ENCODE measurements at regions not wholly inside any gene's neighbourhood (a gene's known extent, or its start where the extent isn't known, plus 50 kb on each side); places are given as distances from the start of the nearest gene placed in this dataset.
"Not testable (repeated sequence)": the region's sequence is repeated elsewhere in the genome, so short reads cannot be mapped to it uniquely, and the experiment has no call there.

DNA sequence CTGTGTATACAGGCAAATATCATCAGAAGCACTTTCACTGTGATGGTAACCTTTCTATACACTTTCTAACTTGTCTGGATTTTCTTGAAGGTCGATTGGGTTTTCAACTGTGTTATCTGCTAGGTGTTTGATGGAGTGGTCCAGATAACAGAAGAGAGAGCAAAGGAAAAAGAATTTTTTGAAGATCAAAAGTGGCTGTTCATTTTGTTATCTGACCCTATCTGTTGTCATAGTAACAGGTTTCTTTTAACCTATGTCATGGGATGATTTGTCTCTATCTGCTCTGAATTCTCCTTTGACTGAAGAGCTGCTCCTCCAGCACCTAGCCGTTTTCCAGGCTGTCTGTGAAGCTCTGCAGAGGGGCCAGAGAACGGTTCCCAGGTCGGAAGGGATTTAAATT lies 77.8 kb upstream of the IRX2 start:
- peaks cover 2% of the 10 kb centered on the region for H3K27me3 Mint-ChIP-seq (ENCODE audit: low read depth)
- H3K9me3 Mint-ChIP-seq = peaks cover 10% of the 10 kb centered on the region
- peaks cover 5% of the 10 kb centered on the region for H3K36me3 Mint-ChIP-seq (ENCODE audit: low read depth)
- no peak overlapping the region for H3K4me3 Mint-ChIP-seq
- DNase-seq (ENCODE audit: low read depth, low spot score) = no peak
- peaks cover 8% of the 10 kb centered on the region for H3K4me1 Mint-ChIP-seq
- no peak overlapping the region for H3K27ac Mint-ChIP-seq (ENCODE audit: unreplicated experiment)
- TF ChIP-seq, protein P1, sequence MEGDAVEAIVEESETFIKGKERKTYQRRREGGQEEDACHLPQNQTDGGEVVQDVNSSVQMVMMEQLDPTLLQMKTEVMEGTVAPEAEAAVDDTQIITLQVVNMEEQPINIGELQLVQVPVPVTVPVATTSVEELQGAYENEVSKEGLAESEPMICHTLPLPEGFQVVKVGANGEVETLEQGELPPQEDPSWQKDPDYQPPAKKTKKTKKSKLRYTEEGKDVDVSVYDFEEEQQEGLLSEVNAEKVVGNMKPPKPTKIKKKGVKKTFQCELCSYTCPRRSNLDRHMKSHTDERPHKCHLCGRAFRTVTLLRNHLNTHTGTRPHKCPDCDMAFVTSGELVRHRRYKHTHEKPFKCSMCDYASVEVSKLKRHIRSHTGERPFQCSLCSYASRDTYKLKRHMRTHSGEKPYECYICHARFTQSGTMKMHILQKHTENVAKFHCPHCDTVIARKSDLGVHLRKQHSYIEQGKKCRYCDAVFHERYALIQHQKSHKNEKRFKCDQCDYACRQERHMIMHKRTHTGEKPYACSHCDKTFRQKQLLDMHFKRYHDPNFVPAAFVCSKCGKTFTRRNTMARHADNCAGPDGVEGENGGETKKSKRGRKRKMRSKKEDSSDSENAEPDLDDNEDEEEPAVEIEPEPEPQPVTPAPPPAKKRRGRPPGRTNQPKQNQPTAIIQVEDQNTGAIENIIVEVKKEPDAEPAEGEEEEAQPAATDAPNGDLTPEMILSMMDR (conservative IDR thresholded peaks at IDR 0.05) = no peak

DNA sequence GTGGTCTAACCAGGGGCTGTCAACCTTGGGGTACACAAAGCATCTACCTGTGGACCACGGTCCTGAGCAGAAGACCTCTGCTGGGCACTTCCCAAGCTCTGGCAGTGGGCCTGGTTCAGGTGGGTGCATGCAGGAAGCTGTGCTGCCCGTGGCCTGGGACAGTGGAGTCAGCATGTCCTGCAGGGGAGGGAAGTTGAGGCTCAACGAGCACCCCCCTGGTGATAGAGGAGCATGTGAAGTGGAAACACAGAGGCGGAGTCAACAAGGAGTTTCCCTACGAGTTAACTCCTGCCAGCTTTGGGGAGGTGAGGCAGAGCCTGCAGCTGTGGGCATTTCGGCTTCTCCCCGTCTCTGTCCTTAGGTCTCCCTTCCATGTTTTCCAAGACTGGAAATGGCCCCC lies 67.5 kb upstream of the IRX2 start:
- no peaks in the 10 kb centered on the region for H3K36me3 Mint-ChIP-seq (ENCODE audit: low read depth)
- H3K27me3 Mint-ChIP-seq (ENCODE audit: low read depth) = no peaks in the 10 kb centered on the region
- peaks cover under 1% of the 10 kb centered on the region for H3K4me1 Mint-ChIP-seq
- no peaks in the 10 kb centered on the region for H3K9me3 Mint-ChIP-seq
- no peak overlapping the region for H3K27ac Mint-ChIP-seq (ENCODE audit: unreplicated experiment)
- DNase-seq (ENCODE audit: low read depth, low spot score) = no peak
- TF ChIP-seq, protein P1 (conservative IDR thresholded peaks at IDR 0.05) = no peak
- H3K4me3 Mint-ChIP-seq = no peak overlapping the region

DNA sequence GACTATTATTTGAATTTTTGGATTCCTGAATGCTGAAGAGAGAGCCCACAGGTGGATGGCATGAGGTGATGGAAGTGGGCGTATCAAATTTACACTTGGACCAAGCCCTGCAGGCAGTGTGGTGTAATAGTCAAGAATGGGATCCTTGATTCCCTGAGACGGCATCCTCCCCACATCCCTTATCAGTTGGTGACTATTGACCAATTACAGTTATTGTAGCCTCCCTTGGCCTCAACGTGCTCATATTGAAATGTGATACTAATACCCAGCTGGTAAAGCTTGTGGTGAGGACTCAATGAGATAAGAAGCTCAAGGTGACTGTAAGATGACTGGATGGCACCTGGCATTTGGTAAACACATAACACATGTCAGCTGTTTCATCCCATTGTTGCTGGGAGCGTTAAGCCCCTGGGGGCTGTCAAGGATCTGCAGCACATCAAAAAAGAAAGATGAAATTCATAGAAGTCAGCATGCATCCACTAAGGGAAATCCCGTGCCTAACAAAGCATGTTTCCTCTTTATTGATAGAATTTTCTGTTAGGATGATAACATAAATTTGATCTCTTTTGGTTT lies 65.6 kb upstream of the IRX2 start:
- peaks cover 11% of the 10 kb centered on the region for H3K4me1 Mint-ChIP-seq
- H3K36me3 Mint-ChIP-seq (ENCODE audit: low read depth) = no peaks in the 10 kb centered on the region
- no peaks in the 10 kb centered on the region for H3K9me3 Mint-ChIP-seq
- no peak for DNase-seq (ENCODE audit: low read depth, low spot score)
- H3K27me3 Mint-ChIP-seq (ENCODE audit: low read depth) = no peaks in the 10 kb centered on the region
- H3K4me3 Mint-ChIP-seq = no peak overlapping the region
- TF ChIP-seq, protein P1 (conservative IDR thresholded peaks at IDR 0.05) = no peak
- H3K27ac Mint-ChIP-seq (ENCODE audit: unreplicated experiment) = no peak overlapping the region

DNA sequence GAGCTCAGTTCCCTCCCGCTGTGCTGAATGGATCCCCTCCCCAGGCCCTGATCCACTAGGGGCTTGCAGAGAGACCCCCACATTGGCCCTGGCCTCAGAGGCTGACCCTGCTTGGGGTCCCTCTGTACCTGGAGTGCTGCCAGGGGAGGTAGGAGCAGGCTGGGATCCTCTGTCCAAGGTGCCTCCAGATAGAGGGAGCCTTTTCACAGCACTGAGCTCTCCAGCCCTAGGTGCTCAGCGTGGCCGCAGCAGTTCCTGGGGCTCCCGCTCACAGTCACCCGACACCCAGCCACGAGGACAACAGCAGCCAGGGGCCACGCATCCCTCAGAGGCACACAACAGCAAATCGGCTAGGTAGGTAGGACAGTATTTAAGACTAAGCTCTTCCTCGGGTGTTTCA lies 62.2 kb upstream of the IRX2 start:
- Mint-ChIP-seq H3K27me3 (ENCODE audit: low read depth) (no peaks in the 10 kb centered on the region), H3K9me3 (no peaks in the 10 kb centered on the region), H3K27ac (ENCODE audit: unreplicated experiment) (no peak overlapping the region), H3K4me3 (no peak overlapping the region), H3K4me1 (peaks cover 11% of the 10 kb centered on the region), H3K36me3 (ENCODE audit: low read depth) (no peaks in the 10 kb centered on the region)
- TF ChIP-seq, protein P1 (conservative IDR thresholded peaks at IDR 0.05) = no peak
- DNase-seq (ENCODE audit: low read depth, low spot score) = no peak

DNA sequence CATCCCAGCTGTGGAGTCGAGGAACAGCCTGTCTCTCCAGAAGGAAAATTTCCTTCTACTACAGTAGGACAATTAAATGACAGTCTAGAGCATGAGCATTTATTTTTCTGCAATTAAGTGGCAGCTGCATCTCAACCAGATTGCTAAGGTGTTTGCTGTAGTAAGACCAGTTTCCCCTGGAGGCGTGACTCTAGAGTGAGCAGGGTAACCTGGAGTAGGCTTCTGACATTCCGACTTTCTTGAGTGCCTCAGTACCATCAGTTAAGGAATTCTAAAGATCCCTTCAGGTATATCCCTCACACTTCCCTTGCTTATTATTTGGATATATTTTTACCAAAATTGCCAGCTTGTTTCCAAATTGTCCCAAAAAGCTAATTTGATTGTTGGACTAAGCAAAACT lies 59.2 kb upstream of the IRX2 start:
- Mint-ChIP-seq H3K4me1 (peaks cover 11% of the 10 kb centered on the region), H3K36me3 (ENCODE audit: low read depth) (no peaks in the 10 kb centered on the region), H3K4me3 (no peak overlapping the region), H3K27me3 (ENCODE audit: low read depth) (no peaks in the 10 kb centered on the region), H3K9me3 (peaks cover 2% of the 10 kb centered on the region), H3K27ac (ENCODE audit: unreplicated experiment) (no peak overlapping the region)
- TF ChIP-seq, protein P1 (conservative IDR thresholded peaks at IDR 0.05) = no peak
- no peak for DNase-seq (ENCODE audit: low read depth, low spot score)

DNA sequence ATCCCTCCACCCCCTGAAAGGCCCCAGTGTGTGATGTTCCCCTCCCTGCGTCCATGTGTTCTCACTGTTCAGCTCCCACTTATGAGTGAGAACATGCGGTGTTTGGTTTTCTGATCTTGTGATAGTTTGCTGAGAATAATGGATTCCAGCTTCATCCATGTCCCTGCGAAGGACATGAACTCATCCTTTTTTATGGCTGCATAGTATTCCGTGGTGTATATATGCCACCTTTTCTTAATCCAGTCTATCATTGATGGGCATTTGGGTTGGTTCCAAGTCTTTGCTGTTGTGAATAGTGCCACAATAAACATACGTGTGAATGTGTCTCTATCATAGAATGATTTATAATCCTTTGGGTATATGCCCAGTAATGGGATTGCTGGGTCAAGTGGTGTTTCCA lies 55.8 kb upstream of the IRX2 start:
- DNase-seq (ENCODE audit: low read depth, low spot score) = not testable (repeated sequence)

More for the DNA sequence above, 55.8 kb upstream of the IRX2 start:
- H3K36me3 Mint-ChIP-seq (ENCODE audit: low read depth); H3K9me3 Mint-ChIP-seq; H3K27me3 Mint-ChIP-seq (ENCODE audit: low read depth); H3K4me1 Mint-ChIP-seq; H3K4me3 Mint-ChIP-seq; H3K27ac Mint-ChIP-seq (ENCODE audit: unreplicated experiment): not testable (repeated sequence)
